GM18861 (cell line): ENCODE measurements at regions not wholly inside any gene's neighbourhood (a gene's known extent, or its start where the extent isn't known, plus 50 kb on each side); places are given as distances from the start of the nearest gene placed in this dataset.

ENCODE experiments used
- ATAC-seq: cut with Tn5 transposase; IDR thresholded peaks from one replicate; pipeline ENCODE4 v1.9.1; 2021; ENCODE audit not compliant: unreplicated experiment

- no peak for ATAC-seq
These were observed 97.7 kb upstream of the TOP3B start for GRCh38 chr22:22080270-22080669.

GRCh38 chr22:22079404-22080148, 97.0 kb upstream of the TOP3B start:
- ATAC-seq = no peak

GRCh38 chr22:22078329-22078728, 95.7 kb upstream of the TOP3B start:
- no peak for ATAC-seq

- no peak for ATAC-seq
These were observed 94.5 kb upstream of the TOP3B start for GRCh38 chr22:22076932-22077703.

GRCh38 chr22:22076361-22076760, 93.8 kb upstream of the TOP3B start:
- no peak for ATAC-seq

- no peak for ATAC-seq
These were observed 93.0 kb upstream of the TOP3B start for GRCh38 chr22:22075382-22076163.

- ATAC-seq = no peak
These were observed 92.2 kb upstream of the TOP3B start for GRCh38 chr22:22074634-22075381.

- ATAC-seq = no peak
These were observed 91.4 kb upstream of the TOP3B start for GRCh38 chr22:22073769-22074561.

GRCh38 chr22:22072169-22072836, 89.7 kb upstream of the TOP3B start:
- no peak for ATAC-seq

GRCh38 chr22:22071455-22071854, 88.9 kb upstream of the TOP3B start:
- ATAC-seq = no peak

- no peak for ATAC-seq
These were observed 87.8 kb upstream of the TOP3B start for GRCh38 chr22:22070371-22070824.

GRCh38 chr22:22069450-22070370, 87.1 kb upstream of the TOP3B start:
- no peak for ATAC-seq

GRCh38 chr22:22068657-22069056, 86.1 kb upstream of the TOP3B start:
- no peak for ATAC-seq

GRCh38 chr22:22068025-22068424, 85.4 kb upstream of the TOP3B start:
- no peak for ATAC-seq

GRCh38 chr22:22067192-22067591, 84.6 kb upstream of the TOP3B start:
- no peak for ATAC-seq

- ATAC-seq = no peak
These were observed 82.0 kb upstream of the TOP3B start for GRCh38 chr22:22064580-22064979.

GRCh38 chr22:22062306-22062793, 79.8 kb upstream of the TOP3B start:
- no peak for ATAC-seq
